Mesodermal cell (in vitro differentiated cells): ENCODE measurements at regions not wholly inside any gene's neighbourhood (a gene's known extent, or its start where the extent isn't known, plus 50 kb on each side); places are given as distances from the start of the nearest gene placed in this dataset.

Experiments
- H3K27ac ChIP-seq: 2 replicates; pipeline ENCODE4 v1.7.0; 2013; ENCODE audit warnings: mild to moderate bottlenecking, low read depth, low read length, moderate library complexity; ENCODE audit not compliant: severe bottlenecking
- H3K36me3 ChIP-seq: 2 replicates; pipeline ENCODE4 v1.7.1; 2013; ENCODE audit warnings: mild to moderate bottlenecking, low read length, moderate library complexity; ENCODE audit not compliant: control insufficient read depth, insufficient read depth
- H3K4me1 ChIP-seq: one replicate; pipeline ENCODE4 v1.7.1; 2013; ENCODE audit warnings: mild to moderate bottlenecking, low read length; ENCODE audit not compliant: insufficient read depth, control insufficient read depth, poor library complexity, severe bottlenecking
- H3K4me3 ChIP-seq: 2 replicates; pipeline ENCODE4 v1.7.0; 2013; ENCODE audit warnings: low read length, control low read depth, mild to moderate bottlenecking; ENCODE audit not compliant: insufficient read depth, poor library complexity, severe bottlenecking; ENCODE audit errors: extremely low read depth
- H3K9me3 ChIP-seq: 2 replicates; pipeline ENCODE4 v1.7.1; 2013; ENCODE audit warnings: mild to moderate bottlenecking, low read length, moderate library complexity; ENCODE audit not compliant: control insufficient read depth
- WGBS, 2 experiments: methylation state at CpG; one replicate each; pipeline ENCODE4 v1.1.5; 2013; ENCODE audit warnings: missing lambda C conversion rate in 2 of 2; ENCODE audit not compliant: insufficient coverage in 2 of 2; 5-methylcytosine and 5-hydroxymethylcytosine counted together

- Histone ChIP-seq H3K4me3 (no peak overlapping the region), H3K9me3 (no peaks in the 10 kb centered on the region), H3K4me1 (no peaks in the 10 kb centered on the region), H3K27ac (no peak overlapping the region), H3K36me3 (no peaks in the 10 kb centered on the region)
- 85 to 100% methylated on average over 2 to 5 of the region's 5 CpGs for WGBS, 2 experiments
Observed at GRCh38 chr6:150549007-150549406, 50.7 kb upstream of the PLEKHG1 start.

DNA sequence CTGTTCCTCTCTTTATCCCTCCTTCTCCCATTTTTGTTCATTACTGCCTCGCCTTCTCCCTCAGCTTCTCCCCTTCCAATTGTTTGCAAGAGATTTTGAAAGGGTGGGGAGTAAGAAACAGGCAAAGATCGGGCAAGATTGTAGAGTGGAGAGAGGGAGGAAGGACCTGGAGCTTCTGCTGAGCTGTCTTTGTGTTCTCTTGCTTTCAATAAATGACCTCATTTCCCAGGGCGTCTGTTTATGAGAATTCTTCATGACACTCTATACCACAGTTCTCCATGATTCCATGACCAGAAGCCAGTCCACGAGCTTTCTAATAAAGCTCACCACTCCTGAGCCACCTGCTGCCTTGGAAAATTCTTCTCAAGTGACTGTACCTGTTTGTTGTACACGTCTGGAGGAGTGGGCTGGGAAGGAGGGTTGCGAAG, 50.0 kb upstream of the PLEKHG1 start:
- H3K4me1 ChIP-seq = no peaks in the 10 kb centered on the region
- no peak overlapping the region for H3K4me3 ChIP-seq
- WGBS, 2 experiments = 63 to 96% methylated on average over 1 to 3 of the region's 6 CpGs
- H3K9me3 ChIP-seq = no peaks in the 10 kb centered on the region
- no peak overlapping the region for H3K27ac ChIP-seq
- H3K36me3 ChIP-seq = no peaks in the 10 kb centered on the region
